ENCODE measurements at regions not wholly inside any gene's neighbourhood (a gene's known extent, or its start where the extent isn't known, plus 50 kb on each side); places are given as distances from the start of the nearest gene placed in this dataset.

- WGBS, 2 donors: 92 to 95% methylated on average over 4 of the region's 4 CpGs
- Histone ChIP-seq H3K36me3 (replicated peaks in 1 of 2; ENCODE audit: insufficient read depth in 1 of 2, low read depth in 2 of 2) (no peaks in the 10 kb centered on the region), H3K4me1 (peaks cover 14% of the 10 kb centered on the region), H3K27me3 (no peaks in the 10 kb centered on the region), H3K9me3 (no peaks in the 10 kb centered on the region), H3K4me3 (no peak overlapping the region), H3K27ac (no peak overlapping the region)
- intact Hi-C loops (cut with DNase I): no loop called here
- ATAC-seq (no peak), DNase-seq (no peak)
- TF ChIP-seq CTCF (IDR thresholded peaks at IDR 0.05) (no peak), POLR2A (IDR thresholded peaks at IDR 0.05) (no peak)
Observed at GRCh38 chr2:15681089-15681885, 89.6 kb downstream of the DDX1 start.

- 83% methylated on average over 4 of the region's 4 CpGs for WGBS, 2 donors
- H3K4me3 ChIP-seq: no peak overlapping the region
- DNase-seq: no peak
- no peaks in the 10 kb centered on the region for H3K36me3 ChIP-seq (replicated peaks in 1 of 2; ENCODE audit: insufficient read depth in 1 of 2, low read depth in 2 of 2)
- ATAC-seq: no peak
- TF ChIP-seq POLR2A (IDR thresholded peaks at IDR 0.05): no peak
- peaks cover 9% of the 10 kb centered on the region for H3K4me1 ChIP-seq
- no peaks in the 10 kb centered on the region for H3K9me3 ChIP-seq
- H3K27ac ChIP-seq: no peak overlapping the region
- intact Hi-C loops (cut with DNase I): no loop called here
- H3K27me3 ChIP-seq: no peaks in the 10 kb centered on the region
Observed at GRCh38 chr2:15682354-15682753, 90.7 kb downstream of the DDX1 start.

- intact Hi-C loops (cut with DNase I): no loop called here
- Histone ChIP-seq H3K27me3 (no peaks in the 10 kb centered on the region), H3K27ac (no peak overlapping the region), H3K9me3 (no peaks in the 10 kb centered on the region), H3K36me3 (replicated peaks in 1 of 2; ENCODE audit: insufficient read depth in 1 of 2, low read depth in 2 of 2) (no peaks in the 10 kb centered on the region), H3K4me3 (no peak overlapping the region), H3K4me1 (no peaks in the 10 kb centered on the region)
- DNase-seq (no peak), ATAC-seq (no peak)
- TF ChIP-seq CTCF (IDR thresholded peaks at IDR 0.05) (no peak), POLR2A (IDR thresholded peaks at IDR 0.05) (no peak)
- 63 to 74% methylated on average over 13 of the region's 13 CpGs for WGBS, 2 donors
Observed at GRCh38 chr2:15684161-15685039, 92.7 kb downstream of the DDX1 start.

GRCh38 chr2:15685143-15685542 lies 93.5 kb downstream of the DDX1 start:
- Histone ChIP-seq H3K4me3 (no peak overlapping the region), H3K27me3 (no peaks in the 10 kb centered on the region), H3K27ac (no peak overlapping the region), H3K9me3 (no peaks in the 10 kb centered on the region), H3K36me3 (replicated peaks in 1 of 2; ENCODE audit: insufficient read depth in 1 of 2, low read depth in 2 of 2) (no peaks in the 10 kb centered on the region), H3K4me1 (no peaks in the 10 kb centered on the region)
- 71 to 77% methylated on average over 9 of the region's 9 CpGs for WGBS, 2 donors
- intact Hi-C loops (cut with DNase I): no loop called here
- ATAC-seq: no peak
- no peak for TF ChIP-seq POLR2A (IDR thresholded peaks at IDR 0.05)
- no peak for TF ChIP-seq CTCF (IDR thresholded peaks at IDR 0.05)
- DNase-seq: no peak

GRCh38 chr2:15686643-15687042 lies 95.0 kb downstream of the DDX1 start:
- Histone ChIP-seq H3K4me1 (no peaks in the 10 kb centered on the region), H3K27ac (no peak overlapping the region), H3K27me3 (no peaks in the 10 kb centered on the region), H3K4me3 (no peak overlapping the region), H3K36me3 (replicated peaks in 1 of 2; ENCODE audit: insufficient read depth in 1 of 2, low read depth in 2 of 2) (no peaks in the 10 kb centered on the region), H3K9me3 (no peaks in the 10 kb centered on the region)
- TF ChIP-seq CTCF (IDR thresholded peaks at IDR 0.05): no peak
- no peak for TF ChIP-seq POLR2A (IDR thresholded peaks at IDR 0.05)
- no peak for DNase-seq
- no peak for ATAC-seq
- 93 to 94% methylated on average over 2 of the region's 2 CpGs for WGBS, 2 donors
- intact Hi-C loops (cut with DNase I): no loop called here

Data from body of pancreas (tissue), 4 donors.